T-helper 1 cell treated with Interleukin-12 subunit alpha and Interleukin-12 subunit beta and Interleukin-4 antibody, amounts not matched to agents 30 μg/mL and 1 μg/mL, for 36 hours (primary cell): ENCODE measurements at regions not wholly inside any gene's neighbourhood (a gene's known extent, or its start where the extent isn't known, plus 50 kb on each side); places are given as distances from the start of the nearest gene placed in this dataset.
A peak's percentile ranks its signal among the peaks of the same experiment; 100 is the strongest.

Source experiments
- H3K27ac Mint-ChIP-seq: one replicate; pipeline ENCODE4 v1.8.0; 2021; ENCODE audit warnings: mild to moderate bottlenecking, mixed read lengths
- H3K27me3 Mint-ChIP-seq: one replicate; pipeline ENCODE4 v1.8.0; 2021; ENCODE audit warnings: low read depth, mixed read lengths
- H3K36me3 Mint-ChIP-seq: one replicate; pipeline ENCODE4 v1.8.0; 2021; ENCODE audit warnings: low read depth, mixed read lengths
- H3K4me1 Mint-ChIP-seq: one replicate; pipeline ENCODE4 v1.8.0; 2021; ENCODE audit warnings: low read depth, mixed read lengths
- H3K4me3 Mint-ChIP-seq: one replicate; pipeline ENCODE4 v1.8.0; 2021; ENCODE audit warnings: mild to moderate bottlenecking, moderate library complexity, mixed read lengths
- H3K9me3 Mint-ChIP-seq: one replicate; pipeline ENCODE4 v1.8.0; 2021; ENCODE audit warnings: mixed read lengths

- Mint-ChIP-seq H3K36me3 (no peaks in the 10 kb centered on the region), H3K4me3 (no peak overlapping the region), H3K4me1 (no peaks in the 10 kb centered on the region), H3K27ac (no peak overlapping the region), H3K27me3 (no peaks in the 10 kb centered on the region), H3K9me3 (peaks cover 16% of the 10 kb centered on the region)
Measured at GRCh38 chr5:165573445-165573844, 2068.0 kb downstream of the MAT2B start.

- Mint-ChIP-seq H3K27me3 (no peaks in the 10 kb centered on the region), H3K4me1 (no peaks in the 10 kb centered on the region), H3K4me3 (no peak overlapping the region), H3K27ac (no peak overlapping the region), H3K9me3 (peaks cover 16% of the 10 kb centered on the region), H3K36me3 (no peaks in the 10 kb centered on the region)
Measured at GRCh38 chr5:165574100-165574499, 2068.7 kb downstream of the MAT2B start.

GRCh38 chr5:165576678-165577275 lies 2071.4 kb downstream of the MAT2B start:
- no peaks in the 10 kb centered on the region for H3K36me3 Mint-ChIP-seq
- no peaks in the 10 kb centered on the region for H3K4me1 Mint-ChIP-seq
- H3K27me3 Mint-ChIP-seq: no peaks in the 10 kb centered on the region
- H3K9me3 Mint-ChIP-seq: no peaks in the 10 kb centered on the region
- no peak overlapping the region for H3K4me3 Mint-ChIP-seq
- no peak overlapping the region for H3K27ac Mint-ChIP-seq

GRCh38 chr5:165579911-165580310 lies 2074.5 kb downstream of the MAT2B start:
- Mint-ChIP-seq H3K9me3 (no peaks in the 10 kb centered on the region), H3K36me3 (no peaks in the 10 kb centered on the region), H3K4me3 (no peak overlapping the region), H3K4me1 (no peaks in the 10 kb centered on the region), H3K27me3 (no peaks in the 10 kb centered on the region), H3K27ac (no peak overlapping the region)

- H3K9me3 Mint-ChIP-seq: peaks cover 6% of the 10 kb centered on the region
- no peaks in the 10 kb centered on the region for H3K36me3 Mint-ChIP-seq
- no peaks in the 10 kb centered on the region for H3K27me3 Mint-ChIP-seq
- H3K27ac Mint-ChIP-seq: no peak overlapping the region
- H3K4me3 Mint-ChIP-seq: no peak overlapping the region
- no peaks in the 10 kb centered on the region for H3K4me1 Mint-ChIP-seq
Measured at GRCh38 chr5:165594693-165595092, 2089.3 kb downstream of the MAT2B start.

GRCh38 chr5:165602529-165602928 lies 2097.1 kb downstream of the MAT2B start:
- no peak overlapping the region for H3K4me3 Mint-ChIP-seq
- H3K27ac Mint-ChIP-seq: no peak overlapping the region
- no peaks in the 10 kb centered on the region for H3K27me3 Mint-ChIP-seq
- H3K36me3 Mint-ChIP-seq: no peaks in the 10 kb centered on the region
- no peaks in the 10 kb centered on the region for H3K4me1 Mint-ChIP-seq
- H3K9me3 Mint-ChIP-seq: peaks cover 24% of the 10 kb centered on the region

GRCh38 chr5:165607026-165607425 lies 2101.6 kb downstream of the MAT2B start:
- Mint-ChIP-seq H3K9me3 (peaks cover 10% of the 10 kb centered on the region), H3K36me3 (no peaks in the 10 kb centered on the region), H3K4me3 (no peak overlapping the region), H3K4me1 (no peaks in the 10 kb centered on the region), H3K27me3 (no peaks in the 10 kb centered on the region), H3K27ac (no peak overlapping the region)

- H3K27ac Mint-ChIP-seq: no peak overlapping the region
- H3K4me1 Mint-ChIP-seq: no peaks in the 10 kb centered on the region
- H3K27me3 Mint-ChIP-seq: no peaks in the 10 kb centered on the region
- H3K36me3 Mint-ChIP-seq: no peaks in the 10 kb centered on the region
- peaks cover 4% of the 10 kb centered on the region for H3K9me3 Mint-ChIP-seq
- no peak overlapping the region for H3K4me3 Mint-ChIP-seq
Measured at GRCh38 chr5:165609871-165610270, 2104.5 kb downstream of the MAT2B start.

GRCh38 chr5:165616490-165617405 lies 2111.3 kb downstream of the MAT2B start:
- peaks cover 5% of the 10 kb centered on the region for H3K9me3 Mint-ChIP-seq
- no peaks in the 10 kb centered on the region for H3K36me3 Mint-ChIP-seq
- H3K27ac Mint-ChIP-seq: no peak overlapping the region
- H3K4me1 Mint-ChIP-seq: no peaks in the 10 kb centered on the region
- no peak overlapping the region for H3K4me3 Mint-ChIP-seq
- no peaks in the 10 kb centered on the region for H3K27me3 Mint-ChIP-seq

GRCh38 chr5:165617491-165617890 lies 2112.1 kb downstream of the MAT2B start:
- no peak overlapping the region for H3K4me3 Mint-ChIP-seq
- no peak overlapping the region for H3K27ac Mint-ChIP-seq
- H3K36me3 Mint-ChIP-seq: no peaks in the 10 kb centered on the region
- H3K4me1 Mint-ChIP-seq: no peaks in the 10 kb centered on the region
- H3K9me3 Mint-ChIP-seq: peaks cover 5% of the 10 kb centered on the region
- no peaks in the 10 kb centered on the region for H3K27me3 Mint-ChIP-seq

GRCh38 chr5:165620394-165620793 lies 2115.0 kb downstream of the MAT2B start:
- no peaks in the 10 kb centered on the region for H3K27me3 Mint-ChIP-seq
- peaks cover 5% of the 10 kb centered on the region for H3K9me3 Mint-ChIP-seq
- H3K27ac Mint-ChIP-seq: no peak overlapping the region
- peaks cover 3% of the 10 kb centered on the region for H3K4me1 Mint-ChIP-seq
- no peaks in the 10 kb centered on the region for H3K36me3 Mint-ChIP-seq
- H3K4me3 Mint-ChIP-seq: no peak overlapping the region

GRCh38 chr5:165622864-165623536 lies 2117.6 kb downstream of the MAT2B start:
- peak overlapping the region; percentile 3 for H3K4me3 Mint-ChIP-seq
- peaks cover 3% of the 10 kb centered on the region for H3K4me1 Mint-ChIP-seq
- H3K27ac Mint-ChIP-seq: no peak overlapping the region
- no peaks in the 10 kb centered on the region for H3K36me3 Mint-ChIP-seq
- H3K27me3 Mint-ChIP-seq: no peaks in the 10 kb centered on the region
- peaks cover 5% of the 10 kb centered on the region for H3K9me3 Mint-ChIP-seq

GRCh38 chr5:165624166-165624946 lies 2118.9 kb downstream of the MAT2B start:
- Mint-ChIP-seq H3K4me3 (no peak overlapping the region), H3K27me3 (no peaks in the 10 kb centered on the region), H3K27ac (no peak overlapping the region), H3K9me3 (peaks cover 5% of the 10 kb centered on the region), H3K36me3 (no peaks in the 10 kb centered on the region), H3K4me1 (peaks cover 3% of the 10 kb centered on the region)

- Mint-ChIP-seq H3K4me3 (no peak overlapping the region), H3K27ac (no peak overlapping the region), H3K27me3 (no peaks in the 10 kb centered on the region), H3K4me1 (peaks cover 3% of the 10 kb centered on the region), H3K9me3 (peaks cover under 1% of the 10 kb centered on the region), H3K36me3 (no peaks in the 10 kb centered on the region)
Measured at GRCh38 chr5:165626161-165626560, 2120.7 kb downstream of the MAT2B start.
